ENCODE measurements at regions not wholly inside any gene's neighbourhood (a gene's known extent, or its start where the extent isn't known, plus 50 kb on each side); places are given as distances from the start of the nearest gene placed in this dataset.

DNA sequence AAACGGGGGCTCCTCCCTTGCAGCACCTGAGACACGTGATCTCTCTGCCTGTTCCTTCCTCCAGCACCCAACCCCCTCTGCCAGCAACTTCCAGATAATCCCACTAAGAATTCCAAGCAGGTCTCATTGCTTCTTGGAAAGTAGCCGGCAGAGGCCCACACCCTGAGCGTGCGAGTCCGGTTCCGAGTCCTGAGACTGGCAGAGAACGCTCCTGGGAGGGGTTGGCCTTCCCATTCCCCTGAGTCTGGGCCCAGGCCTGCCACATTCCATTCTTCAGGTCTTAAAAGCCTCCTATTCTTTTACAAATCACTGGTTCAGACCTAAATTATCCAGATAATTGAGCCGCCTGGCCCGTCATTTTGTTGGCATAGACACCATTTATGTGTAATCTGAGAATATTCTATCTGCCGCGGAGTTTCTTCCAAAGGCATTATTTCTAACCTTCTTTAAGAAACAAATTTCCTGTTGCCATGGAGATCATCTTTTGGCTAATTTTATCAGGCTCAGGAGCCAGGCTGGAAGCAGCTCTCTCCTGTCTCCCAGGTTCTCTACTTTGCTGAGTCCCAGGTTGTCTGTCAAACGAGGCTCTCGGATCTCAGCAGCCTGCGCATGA is 165.4 kb downstream of the MYCN start:
- peaks cover 0 to 11% (median 0%) of the 10 kb centered on the region in 3 donors for H3K4me1 ChIP-seq
- no peaks in the 10 kb centered on the region for H3K36me3 ChIP-seq
- 42 to 57% methylated on average over 3 to 15 of the region's 15 CpGs for WGBS, 2 donors (ENCODE audit: low coverage in 1 of 2)
- H3K27me3 ChIP-seq: peaks cover 16% of the 10 kb centered on the region
- no peak overlapping the region for H3K27ac ChIP-seq
- H3K4me3 ChIP-seq: no peak overlapping the region
- no peaks in the 10 kb centered on the region for H3K9me3 ChIP-seq
- TF ChIP-seq, protein P1, sequence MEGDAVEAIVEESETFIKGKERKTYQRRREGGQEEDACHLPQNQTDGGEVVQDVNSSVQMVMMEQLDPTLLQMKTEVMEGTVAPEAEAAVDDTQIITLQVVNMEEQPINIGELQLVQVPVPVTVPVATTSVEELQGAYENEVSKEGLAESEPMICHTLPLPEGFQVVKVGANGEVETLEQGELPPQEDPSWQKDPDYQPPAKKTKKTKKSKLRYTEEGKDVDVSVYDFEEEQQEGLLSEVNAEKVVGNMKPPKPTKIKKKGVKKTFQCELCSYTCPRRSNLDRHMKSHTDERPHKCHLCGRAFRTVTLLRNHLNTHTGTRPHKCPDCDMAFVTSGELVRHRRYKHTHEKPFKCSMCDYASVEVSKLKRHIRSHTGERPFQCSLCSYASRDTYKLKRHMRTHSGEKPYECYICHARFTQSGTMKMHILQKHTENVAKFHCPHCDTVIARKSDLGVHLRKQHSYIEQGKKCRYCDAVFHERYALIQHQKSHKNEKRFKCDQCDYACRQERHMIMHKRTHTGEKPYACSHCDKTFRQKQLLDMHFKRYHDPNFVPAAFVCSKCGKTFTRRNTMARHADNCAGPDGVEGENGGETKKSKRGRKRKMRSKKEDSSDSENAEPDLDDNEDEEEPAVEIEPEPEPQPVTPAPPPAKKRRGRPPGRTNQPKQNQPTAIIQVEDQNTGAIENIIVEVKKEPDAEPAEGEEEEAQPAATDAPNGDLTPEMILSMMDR (IDR thresholded peaks at IDR 0.05): no peak
- TF ChIP-seq EP300 (IDR thresholded peaks at IDR 0.05) (no peak), POLR2AphosphoS5 (IDR thresholded peaks at IDR 0.05) (no peak), POLR2A (IDR thresholded peaks at IDR 0.05) (no peak)
- ATAC-seq: no peak

GRCh38 chr2:16104949-16105668 is 164.8 kb downstream of the MYCN start:
- Histone ChIP-seq H3K36me3 (no peaks in the 10 kb centered on the region), H3K27me3 (peaks cover 16% of the 10 kb centered on the region), H3K4me1 (peaks cover 0 to 11% (median 0%) of the 10 kb centered on the region in 3 donors), H3K9me3 (no peaks in the 10 kb centered on the region), H3K27ac (no peak overlapping the region), H3K4me3 (no peak overlapping the region)
- ATAC-seq: no peak
- 39 to 51% methylated on average over 5 to 11 of the region's 11 CpGs for WGBS, 2 donors (ENCODE audit: low coverage in 1 of 2)
- TF ChIP-seq, protein P1 (IDR thresholded peaks at IDR 0.05): no peak
- no peak for TF ChIP-seq POLR2A (IDR thresholded peaks at IDR 0.05)
- no peak for TF ChIP-seq EP300 (IDR thresholded peaks at IDR 0.05)
- TF ChIP-seq POLR2AphosphoS5 (IDR thresholded peaks at IDR 0.05): no peak

DNA sequence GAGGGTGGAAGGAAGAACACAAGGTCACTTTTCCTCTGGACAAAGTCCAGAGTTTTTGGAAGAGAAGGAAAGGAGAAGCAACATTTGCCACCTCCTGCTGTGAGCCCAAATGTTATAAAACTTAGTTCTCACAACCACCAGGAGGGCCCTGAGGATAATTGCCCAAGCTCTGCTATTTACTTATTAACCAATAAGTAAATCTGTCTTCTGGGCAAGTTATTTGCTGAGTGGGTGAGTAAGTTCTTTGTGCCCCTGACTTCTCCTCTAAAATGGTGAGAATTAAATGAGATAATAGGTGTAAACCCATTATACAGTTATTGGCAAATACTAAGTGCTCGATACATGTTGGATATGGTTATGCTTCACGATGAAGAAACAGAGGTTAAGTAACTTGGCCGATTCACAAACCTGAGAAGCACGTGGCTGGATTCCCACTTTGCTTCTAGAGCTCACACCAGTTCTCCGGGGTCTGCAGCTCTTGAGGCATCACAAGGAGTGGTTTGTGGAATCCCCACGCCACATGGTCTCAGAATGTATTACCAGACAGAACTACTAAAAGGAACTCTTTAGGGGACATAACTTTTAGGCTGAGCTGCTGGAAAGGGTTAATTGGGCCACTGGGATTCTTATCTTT is 164.1 kb downstream of the MYCN start:
- H3K27ac ChIP-seq: no peak overlapping the region
- H3K36me3 ChIP-seq: no peaks in the 10 kb centered on the region
- 85 to 97% methylated on average over 6 of the region's 6 CpGs for WGBS, 2 donors (ENCODE audit: low coverage in 1 of 2)
- no peak for ATAC-seq
- no peak overlapping the region for H3K4me3 ChIP-seq
- H3K4me1 ChIP-seq: peaks cover 0 to 11% (median 0%) of the 10 kb centered on the region in 3 donors
- peaks cover 16% of the 10 kb centered on the region for H3K27me3 ChIP-seq
- TF ChIP-seq EP300 (IDR thresholded peaks at IDR 0.05) (no peak), POLR2AphosphoS5 (IDR thresholded peaks at IDR 0.05) (no peak), POLR2A (IDR thresholded peaks at IDR 0.05) (no peak)
- TF ChIP-seq, protein P1 (IDR thresholded peaks at IDR 0.05): no peak
- no peaks in the 10 kb centered on the region for H3K9me3 ChIP-seq

DNA sequence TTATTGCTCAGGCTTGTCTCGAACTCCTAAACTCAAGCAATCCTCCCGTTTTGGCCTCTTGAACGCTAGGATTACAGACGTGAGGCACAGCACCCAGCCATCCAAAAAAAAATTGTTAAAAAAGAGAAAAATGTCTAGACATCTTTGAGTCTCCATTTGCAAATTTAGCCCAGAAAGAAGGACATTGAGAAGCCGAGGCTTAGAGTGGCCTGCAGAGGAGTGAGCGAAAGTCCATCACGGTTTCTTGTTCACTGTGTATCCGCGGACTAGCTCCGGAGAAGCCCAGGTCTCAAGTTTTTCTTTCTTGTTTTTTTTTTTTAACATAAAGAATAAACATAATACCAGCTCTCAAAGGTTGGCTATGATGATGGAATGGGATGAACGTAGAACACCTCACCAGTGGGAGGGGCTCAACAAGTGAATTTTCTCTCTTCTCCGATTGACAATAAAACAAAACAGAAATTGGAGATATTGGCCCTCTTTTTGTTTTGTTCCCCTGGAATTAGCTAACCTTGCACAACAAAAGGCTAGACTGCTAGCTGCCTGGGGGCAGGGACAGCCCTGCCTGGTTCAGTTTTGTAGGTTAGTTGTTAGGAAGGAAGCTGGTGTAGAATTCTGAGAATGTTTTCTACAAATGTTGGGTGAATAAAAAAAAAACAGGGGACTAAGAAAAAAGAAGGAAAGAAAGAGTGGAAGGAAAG is 163.4 kb downstream of the MYCN start:
- Histone ChIP-seq H3K27me3 (peaks cover 16% of the 10 kb centered on the region), H3K4me3 (no peak overlapping the region), H3K9me3 (no peaks in the 10 kb centered on the region), H3K36me3 (no peaks in the 10 kb centered on the region), H3K4me1 (peaks cover 0 to 11% (median 0%) of the 10 kb centered on the region in 3 donors), H3K27ac (no peak overlapping the region)
- ATAC-seq: no peak
- 90 to 91% methylated on average over 11 to 12 of the region's 12 CpGs for WGBS, 2 donors (ENCODE audit: low coverage in 1 of 2)
- TF ChIP-seq EP300 (IDR thresholded peaks at IDR 0.05) (no peak), POLR2A (IDR thresholded peaks at IDR 0.05) (no peak), POLR2AphosphoS5 (IDR thresholded peaks at IDR 0.05) (no peak)
- TF ChIP-seq, protein P1 (IDR thresholded peaks at IDR 0.05): no peak

Data from gastroesophageal sphincter (tissue), 4 donors.